DOHH2 (cell line): ENCODE measurements at regions not wholly inside any gene's neighbourhood (a gene's known extent, or its start where the extent isn't known, plus 50 kb on each side); places are given as distances from the start of the nearest gene placed in this dataset.

Source experiments
- H3F3A ChIP-seq: fragments of 200-600 bp; sonication (generic), shearing (Covaris generic); 2 replicates; pipeline ENCODE4 v1.6.0; 2016; ENCODE audit warnings: antibody characterized with exemption, mild to moderate bottlenecking; ENCODE audit not compliant: control insufficient read depth, insufficient read depth
- H3K27ac ChIP-seq: fragments of 200-600 bp; sonication (generic); 2 replicates; pipeline ENCODE4 v1.5.1; 2014; ENCODE audit warnings: low read depth, mild to moderate bottlenecking, low read length, moderate library complexity
- H3K27me3 ChIP-seq: fragments of 200-600 bp; sonication (generic); 2 replicates; pipeline ENCODE4 v1.6.1; 2014; ENCODE audit warnings: mild to moderate bottlenecking, low read length, mixed read lengths; ENCODE audit not compliant: control insufficient read depth
- H3K36me3 ChIP-seq: fragments of 200-600 bp; sonication (generic); 2 replicates; pipeline ENCODE4 v1.6.1; 2014; ENCODE audit warnings: mild to moderate bottlenecking, low read length, moderate library complexity, mixed read lengths; ENCODE audit not compliant: control insufficient read depth
- H3K4me1 ChIP-seq: fragments of 200-600 bp; sonication (generic); 2 replicates; pipeline ENCODE4 v1.6.1; 2014; ENCODE audit warnings: mild to moderate bottlenecking, low read length, mixed read lengths; ENCODE audit not compliant: control insufficient read depth
- H3K4me2 ChIP-seq: fragments of 200-600 bp; sonication (generic); 2 replicates; pipeline ENCODE4 v1.6.0; 2014; ENCODE audit warnings: mild to moderate bottlenecking, low read length, moderate library complexity
- H3K4me3 ChIP-seq: fragments of 200-600 bp; sonication (generic); 2 replicates; pipeline ENCODE4 v1.5.1; 2014; ENCODE audit warnings: mild to moderate bottlenecking, low read length, mixed read lengths
- H3K79me2 ChIP-seq: fragments of 200-600 bp; sonication (generic); 2 replicates; pipeline ENCODE4 v1.6.1; 2014; ENCODE audit warnings: mild to moderate bottlenecking, low read length, mixed read lengths; ENCODE audit not compliant: control insufficient read depth
- H3K9me2 ChIP-seq: fragments of 200-600 bp; sonication (generic); replicated peaks from 2 replicates; pipeline ENCODE4 v1.6.1; 2014; ENCODE audit warnings: mild to moderate bottlenecking, low read length, mixed read lengths; ENCODE audit not compliant: control insufficient read depth
- H3K9me3 ChIP-seq: fragments of 200-600 bp; sonication (generic); 2 replicates; pipeline ENCODE4 v1.6.1; 2014; ENCODE audit warnings: antibody characterized with exemption, low read length, mixed read lengths; ENCODE audit not compliant: control insufficient read depth, insufficient read depth
- H4K20me1 ChIP-seq: fragments of 200-600 bp; sonication (generic); 2 replicates; pipeline ENCODE4 v1.6.0; 2014; ENCODE audit warnings: low read depth, mild to moderate bottlenecking, antibody characterized with exemption, low read length, moderate library complexity; ENCODE audit not compliant: control insufficient read depth, insufficient read depth
- CTCF ChIP-seq: fragments of 200-600 bp; sonication (generic); IDR thresholded peaks from one replicate; pipeline ENCODE4 v1.5.1; 2014; ENCODE audit warnings: antibody characterized with exemption, mild to moderate bottlenecking, low read depth, low read length; ENCODE audit not compliant: poor library complexity, severe bottlenecking
- EZH2phosphoT487 ChIP-seq: fragments of 200-600 bp; sonication (generic); IDR thresholded peaks from 2 replicates; pipeline ENCODE4 v1.6.1; 2017; ENCODE audit warnings: borderline replicate concordance, mild to moderate bottlenecking, antibody characterized with exemption, low read length, moderate library complexity, mixed read lengths

DNA sequence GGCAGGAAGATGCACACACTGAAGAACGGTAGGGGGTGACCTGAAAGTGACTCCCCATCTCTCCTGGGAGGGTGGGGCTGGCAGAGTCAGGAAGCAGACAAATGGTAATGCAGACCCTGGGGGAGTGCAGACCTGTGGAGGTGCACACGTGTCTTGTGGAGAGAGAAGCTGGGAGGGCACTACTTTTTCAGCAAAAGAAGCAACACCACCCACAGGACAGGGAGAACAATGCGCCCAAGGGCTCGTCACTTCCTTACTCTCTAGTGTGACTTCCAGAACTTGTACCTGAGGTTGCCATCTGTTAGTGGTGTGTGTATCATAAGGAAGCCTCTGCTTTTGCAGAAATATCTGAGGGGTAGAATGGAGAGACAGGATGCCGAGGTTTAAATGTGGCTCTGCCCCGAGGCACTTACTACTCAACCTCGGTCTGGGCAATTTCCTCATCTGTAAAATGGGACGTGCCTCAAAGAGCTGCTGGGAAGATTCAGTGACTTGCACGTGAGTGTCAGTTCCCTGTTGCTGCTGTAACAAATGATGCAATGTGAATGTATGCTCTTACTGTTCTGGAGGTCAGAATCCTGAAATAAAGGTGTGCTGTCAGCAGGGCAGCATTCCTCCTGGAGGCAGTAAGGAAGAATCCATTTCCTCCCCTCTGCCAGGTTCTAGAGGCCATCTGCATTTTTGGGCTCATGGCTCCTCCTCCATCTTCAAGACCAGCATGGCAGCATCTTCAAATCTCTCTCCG lies 323.4 kb downstream of the SHANK2 start:
- Histone ChIP-seq H4K20me1 (no peaks in the 10 kb centered on the region), H3K4me2 (no peak overlapping the region), H3K27me3 (no peaks in the 10 kb centered on the region), H3K4me3 (no peak overlapping the region), H3F3A (no peaks in the 10 kb centered on the region), H3K36me3 (no peaks in the 10 kb centered on the region), H3K9me3 (peaks cover 4% of the 10 kb centered on the region; the same call in 1 of the 2 replicates), H3K9me2 (no peaks in the 10 kb centered on the region), H3K79me2 (no peaks in the 10 kb centered on the region), H3K27ac (no peak overlapping the region), H3K4me1 (no peaks in the 10 kb centered on the region)
- TF ChIP-seq EZH2phosphoT487: no peak
- TF ChIP-seq CTCF: no peak

DNA sequence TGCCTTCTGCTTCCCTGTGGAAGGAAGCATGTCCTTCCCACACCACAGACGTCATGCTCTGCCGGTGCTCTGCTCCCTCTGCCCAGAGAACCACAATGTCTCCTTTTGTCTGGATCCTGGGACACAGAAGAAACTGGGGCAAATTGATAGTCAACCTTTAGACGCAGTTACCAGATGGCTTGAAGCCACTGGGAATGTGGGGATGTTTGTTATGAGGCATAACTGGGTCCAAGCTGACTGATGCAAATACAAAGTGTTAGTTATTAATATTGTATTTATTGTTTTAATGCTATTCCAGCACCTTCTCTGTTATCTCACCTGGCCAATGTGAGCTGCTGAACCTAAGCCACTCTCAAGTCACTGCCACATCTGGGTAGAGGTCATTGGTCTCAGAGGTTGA lies 322.2 kb downstream of the SHANK2 start:
- Histone ChIP-seq H3K27me3 (no peaks in the 10 kb centered on the region), H3K9me2 (no peaks in the 10 kb centered on the region), H3K36me3 (no peaks in the 10 kb centered on the region), H3K4me3 (no peak overlapping the region), H3K27ac (no peak overlapping the region), H3F3A (no peaks in the 10 kb centered on the region), H4K20me1 (no peaks in the 10 kb centered on the region), H3K79me2 (no peaks in the 10 kb centered on the region), H3K9me3 (peaks cover 4% of the 10 kb centered on the region; the same call in 1 of the 2 replicates), H3K4me2 (no peak overlapping the region), H3K4me1 (no peaks in the 10 kb centered on the region)
- TF ChIP-seq EZH2phosphoT487 (no peak), CTCF (no peak)

- H3K4me3 ChIP-seq: no peak overlapping the region
- no peaks in the 10 kb centered on the region for H3F3A ChIP-seq
- no peaks in the 10 kb centered on the region for H3K4me1 ChIP-seq
- no peak for TF ChIP-seq EZH2phosphoT487
- no peak for TF ChIP-seq CTCF
- no peaks in the 10 kb centered on the region for H4K20me1 ChIP-seq
- no peaks in the 10 kb centered on the region for H3K36me3 ChIP-seq
- no peaks in the 10 kb centered on the region for H3K79me2 ChIP-seq
- no peak overlapping the region for H3K27ac ChIP-seq
- H3K9me3 ChIP-seq: peaks cover 4% of the 10 kb centered on the region; the same call in 1 of the 2 replicates
- no peaks in the 10 kb centered on the region for H3K27me3 ChIP-seq
- no peak overlapping the region for H3K4me2 ChIP-seq
- no peaks in the 10 kb centered on the region for H3K9me2 ChIP-seq
Measured at GRCh38 chr11:70931430-70931829, 320.9 kb downstream of the SHANK2 start.
